Omental fat pad (tissue), 3 donors: ENCODE measurements at regions not wholly inside any gene's neighbourhood (a gene's known extent, or its start where the extent isn't known, plus 50 kb on each side); places are given as distances from the start of the nearest gene placed in this dataset.

Source experiments
- ATAC-seq: fragments of 150-250 bp; one replicate; pipeline ENCODE4 v1.9.1; 2016; ENCODE audit warnings: mild to moderate bottlenecking, moderate library complexity; ENCODE audit not compliant: low FRiP score
- DNase-seq: peaks from one replicate; pipeline ENCODE4 v3.0.0-alpha.2; 2019; ENCODE audit warnings: low spot score
- CTCF ChIP-seq, 3 donors: fragments of 450-650 bp; IDR thresholded peaks; one replicate each; pipeline ENCODE4 v1.5.1; 2016 to 2017; ENCODE audit warnings: antibody characterized with exemption in 3 of 3, mild to moderate bottlenecking in 3 of 3, moderate library complexity in 2 of 3

GRCh38 chr4:152099981-152100378 lies 339.2 kb upstream of the GATB start:
- DNase-seq (no peak), ATAC-seq (no peak)
- TF ChIP-seq CTCF (IDR thresholded peaks at IDR 0.05), result no peak

GRCh38 chr4:152099555-152099954 lies 338.7 kb upstream of the GATB start:
- no peak for ATAC-seq
- DNase-seq, result no peak
- no peak for TF ChIP-seq CTCF (IDR thresholded peaks at IDR 0.05)

GRCh38 chr4:152099061-152099425 lies 338.2 kb upstream of the GATB start:
- no peak for DNase-seq
- TF ChIP-seq CTCF (IDR thresholded peaks at IDR 0.05), result no peak
- ATAC-seq, result no peak

GRCh38 chr4:152098365-152099060 lies 337.7 kb upstream of the GATB start:
- TF ChIP-seq CTCF (IDR thresholded peaks at IDR 0.05), result no peak
- ATAC-seq, result no peak
- no peak for DNase-seq

- DNase-seq, result no peak
- no peak for ATAC-seq
- TF ChIP-seq CTCF (IDR thresholded peaks at IDR 0.05), result no peak
These were observed 336.6 kb upstream of the GATB start for GRCh38 chr4:152097371-152097770.

- DNase-seq, result no peak
- no peak for ATAC-seq
- TF ChIP-seq CTCF (IDR thresholded peaks at IDR 0.05), result no peak
These were observed 334.9 kb upstream of the GATB start for GRCh38 chr4:152095701-152096070.

GRCh38 chr4:152094970-152095700 lies 334.3 kb upstream of the GATB start:
- ATAC-seq, result no peak
- TF ChIP-seq CTCF (IDR thresholded peaks at IDR 0.05), result no peak
- DNase-seq, result no peak
